HEK293 (cell line): ENCODE measurements at regions not wholly inside any gene's neighbourhood (a gene's known extent, or its start where the extent isn't known, plus 50 kb on each side); places are given as distances from the start of the nearest gene placed in this dataset.

ENCODE experiments used
- HOXA7 ChIP-seq: sonication (generic); formaldehyde crosslinking; IDR thresholded peaks from 2 replicates; pipeline ENCODE4 v1.8.1; 2022; ENCODE audit warnings: missing genetic modification reagents, borderline replicate concordance
- KLF16 ChIP-seq: fragments of 450-650 bp; formaldehyde crosslinking; IDR thresholded peaks from 2 replicates; pipeline ENCODE4 v1.5.1; 2017; ENCODE audit warnings: missing biosample characterization, missing genetic modification characterization
- KLF8 ChIP-seq: fragments of 450-650 bp; formaldehyde crosslinking; IDR thresholded peaks from 2 replicates; pipeline ENCODE4 v1.5.1; 2016; ENCODE audit warnings: missing biosample characterization, missing genetic modification characterization
- SP3 ChIP-seq: fragments of 450-650 bp; formaldehyde crosslinking; IDR thresholded peaks from 2 replicates; pipeline ENCODE4 v1.5.1; 2016; ENCODE audit warnings: missing biosample characterization, missing genetic modification characterization
- YY1 ChIP-seq: fragments of 450-650 bp; formaldehyde crosslinking; IDR thresholded peaks from 2 replicates; pipeline ENCODE4 v1.5.1; 2018; ENCODE audit warnings: missing biosample characterization, missing genetic modification characterization
- ZBTB1 ChIP-seq: fragments of 450-650 bp; formaldehyde crosslinking; IDR thresholded peaks from 2 replicates; pipeline ENCODE4 v1.5.1; 2016; ENCODE audit warnings: missing biosample characterization, missing genetic modification characterization
- ZFP37 ChIP-seq: fragments of 450-650 bp; formaldehyde crosslinking; IDR thresholded peaks from 2 replicates; pipeline ENCODE4 v1.5.1; 2016; ENCODE audit warnings: missing biosample characterization, missing genetic modification characterization
- ZFP69B ChIP-seq: fragments of 450-650 bp; formaldehyde crosslinking; IDR thresholded peaks from 2 replicates; pipeline ENCODE4 v1.5.1; 2016; ENCODE audit warnings: missing biosample characterization, missing genetic modification characterization
- ZNF354C ChIP-seq: fragments of 450-650 bp; formaldehyde crosslinking; IDR thresholded peaks from 2 replicates; pipeline ENCODE4 v1.5.1; 2016; ENCODE audit warnings: missing biosample characterization, missing genetic modification characterization, low read depth, borderline replicate concordance
- ZNF510 ChIP-seq: fragments of 450-650 bp; formaldehyde crosslinking; IDR thresholded peaks from 2 replicates; pipeline ENCODE4 v1.5.1; 2018; ENCODE audit warnings: mild to moderate bottlenecking, missing genetic modification characterization, missing biosample characterization; ENCODE audit not compliant: insufficient replicate concordance
- ZNF530 ChIP-seq: fragments of 450-650 bp; formaldehyde crosslinking; IDR thresholded peaks from 2 replicates; pipeline ENCODE4 v1.5.1; 2016; ENCODE audit warnings: low read depth, missing biosample characterization, missing genetic modification characterization
- ZNF610 ChIP-seq: fragments of 450-650 bp; formaldehyde crosslinking; IDR thresholded peaks from 2 replicates; pipeline ENCODE4 v1.5.1; 2016; ENCODE audit warnings: missing biosample characterization, missing genetic modification characterization, borderline replicate concordance
- ZNF677 ChIP-seq: fragments of 450-650 bp; IDR thresholded peaks from 2 replicates; pipeline ENCODE4 v1.5.0; 2018; ENCODE audit warnings: missing biosample characterization, mild to moderate bottlenecking, missing genetic modification characterization, moderate library complexity
- ZNF701 ChIP-seq: fragments of 450-650 bp; formaldehyde crosslinking; IDR thresholded peaks from 2 replicates; pipeline ENCODE4 v1.5.1; 2016; ENCODE audit warnings: missing biosample characterization, missing genetic modification characterization
- TF ChIP-seq, protein P1 (sequence below): fragments of 450-650 bp; formaldehyde crosslinking; conservative IDR thresholded peaks from 2 replicates; pipeline ENCODE4 v1.5.1; 2016; ENCODE audit warnings: low read depth, missing biosample characterization, missing genetic modification characterization
- TF ChIP-seq, protein P2 (sequence below): fragments of 450-650 bp; formaldehyde crosslinking; IDR thresholded peaks from 2 replicates; pipeline ENCODE4 v1.5.1; 2017; ENCODE audit warnings: missing biosample characterization, missing genetic modification characterization
- TF ChIP-seq, protein P3 (sequence below): fragments of 450-650 bp; formaldehyde crosslinking; IDR thresholded peaks from 2 replicates; pipeline ENCODE4 v1.5.1; 2016; ENCODE audit warnings: missing biosample characterization, missing genetic modification characterization
- TF ChIP-seq, protein P4 (sequence below): fragments of 450-650 bp; formaldehyde crosslinking; IDR thresholded peaks from 2 replicates; pipeline ENCODE4 v1.5.1; 2016; ENCODE audit warnings: missing biosample characterization, missing genetic modification characterization
- TF ChIP-seq, protein P5 (sequence below): fragments of 450-650 bp; formaldehyde crosslinking; IDR thresholded peaks from 2 replicates; pipeline ENCODE4 v1.5.1; 2016; ENCODE audit warnings: missing biosample characterization, missing genetic modification characterization
- TF ChIP-seq, protein P6 (sequence below): fragments of 450-650 bp; formaldehyde crosslinking; IDR thresholded peaks from 2 replicates; pipeline ENCODE4 v1.5.1; 2017; ENCODE audit warnings: missing biosample characterization, missing genetic modification characterization
- TF ChIP-seq, protein P7 (sequence below): fragments of 450-650 bp; formaldehyde crosslinking; IDR thresholded peaks from 2 replicates; pipeline ENCODE4 v1.5.1; 2016; ENCODE audit warnings: missing biosample characterization, missing genetic modification characterization

DNA sequence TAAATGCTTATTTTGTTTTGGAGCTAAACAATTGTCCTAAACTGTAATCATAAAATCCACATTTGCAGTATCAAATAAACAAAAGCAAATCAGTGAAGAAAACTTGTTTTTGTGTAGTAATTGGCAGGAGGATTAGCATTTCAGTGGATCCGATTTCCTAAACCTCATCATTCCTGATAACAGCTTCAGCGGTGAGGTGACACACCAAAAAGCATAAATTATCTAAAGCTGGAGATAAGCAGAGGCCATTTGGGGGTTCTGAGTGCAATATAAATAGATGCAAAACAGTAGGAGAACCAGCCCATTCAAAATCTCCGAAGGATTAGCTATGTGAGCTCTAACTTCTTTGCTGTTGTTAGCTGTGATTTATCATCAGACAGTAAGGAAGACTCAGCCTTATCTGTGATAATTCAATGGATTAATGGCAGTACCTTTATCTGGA lies 235.8 kb downstream of the EPHA7 start (continued):
- TF ChIP-seq, protein P1, sequence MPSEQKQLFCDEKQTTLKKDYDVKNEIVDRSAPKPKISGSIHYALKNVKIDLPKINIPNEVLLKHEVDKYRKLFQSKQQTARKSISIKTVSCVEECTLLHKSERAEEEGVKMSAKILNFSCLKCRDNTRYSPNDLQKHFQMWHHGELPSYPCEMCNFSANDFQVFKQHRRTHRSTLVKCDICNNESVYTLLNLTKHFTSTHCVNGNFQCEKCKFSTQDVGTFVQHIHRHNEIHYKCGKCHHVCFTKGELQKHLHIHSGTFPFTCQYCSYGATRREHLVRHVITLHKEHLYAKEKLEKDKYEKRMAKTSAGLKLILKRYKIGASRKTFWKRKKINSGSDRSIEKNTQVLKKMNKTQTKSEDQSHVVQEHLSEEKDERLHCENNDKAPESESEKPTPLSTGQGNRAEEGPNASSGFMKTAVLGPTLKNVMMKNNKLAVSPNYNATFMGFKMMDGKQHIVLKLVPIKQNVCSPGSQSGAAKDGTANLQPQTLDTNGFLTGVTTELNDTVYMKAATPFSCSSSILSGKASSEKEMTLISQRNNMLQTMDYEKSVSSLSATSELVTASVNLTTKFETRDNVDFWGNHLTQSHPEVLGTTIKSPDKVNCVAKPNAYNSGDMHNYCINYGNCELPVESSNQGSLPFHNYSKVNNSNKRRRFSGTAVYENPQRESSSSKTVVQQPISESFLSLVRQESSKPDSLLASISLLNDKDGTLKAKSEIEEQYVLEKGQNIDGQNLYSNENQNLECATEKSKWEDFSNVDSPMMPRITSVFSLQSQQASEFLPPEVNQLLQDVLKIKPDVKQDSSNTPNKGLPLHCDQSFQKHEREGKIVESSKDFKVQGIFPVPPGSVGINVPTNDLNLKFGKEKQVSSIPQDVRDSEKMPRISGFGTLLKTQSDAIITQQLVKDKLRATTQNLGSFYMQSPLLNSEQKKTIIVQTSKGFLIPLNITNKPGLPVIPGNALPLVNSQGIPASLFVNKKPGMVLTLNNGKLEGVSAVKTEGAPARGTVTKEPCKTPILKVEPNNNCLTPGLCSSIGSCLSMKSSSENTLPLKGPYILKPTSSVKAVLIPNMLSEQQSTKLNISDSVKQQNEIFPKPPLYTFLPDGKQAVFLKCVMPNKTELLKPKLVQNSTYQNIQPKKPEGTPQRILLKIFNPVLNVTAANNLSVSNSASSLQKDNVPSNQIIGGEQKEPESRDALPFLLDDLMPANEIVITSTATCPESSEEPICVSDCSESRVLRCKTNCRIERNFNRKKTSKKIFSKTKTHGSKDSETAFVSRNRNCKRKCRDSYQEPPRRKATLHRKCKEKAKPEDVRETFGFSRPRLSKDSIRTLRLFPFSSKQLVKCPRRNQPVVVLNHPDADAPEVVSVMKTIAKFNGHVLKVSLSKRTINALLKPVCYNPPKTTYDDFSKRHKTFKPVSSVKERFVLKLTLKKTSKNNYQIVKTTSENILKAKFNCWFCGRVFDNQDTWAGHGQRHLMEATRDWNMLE (tag by site-specific recombination), result no peak
- peak; percentile 33; the same call in 1 of the 2 replicates for TF ChIP-seq SP3 (tag by site-specific recombination)
- TF ChIP-seq, protein P2, sequence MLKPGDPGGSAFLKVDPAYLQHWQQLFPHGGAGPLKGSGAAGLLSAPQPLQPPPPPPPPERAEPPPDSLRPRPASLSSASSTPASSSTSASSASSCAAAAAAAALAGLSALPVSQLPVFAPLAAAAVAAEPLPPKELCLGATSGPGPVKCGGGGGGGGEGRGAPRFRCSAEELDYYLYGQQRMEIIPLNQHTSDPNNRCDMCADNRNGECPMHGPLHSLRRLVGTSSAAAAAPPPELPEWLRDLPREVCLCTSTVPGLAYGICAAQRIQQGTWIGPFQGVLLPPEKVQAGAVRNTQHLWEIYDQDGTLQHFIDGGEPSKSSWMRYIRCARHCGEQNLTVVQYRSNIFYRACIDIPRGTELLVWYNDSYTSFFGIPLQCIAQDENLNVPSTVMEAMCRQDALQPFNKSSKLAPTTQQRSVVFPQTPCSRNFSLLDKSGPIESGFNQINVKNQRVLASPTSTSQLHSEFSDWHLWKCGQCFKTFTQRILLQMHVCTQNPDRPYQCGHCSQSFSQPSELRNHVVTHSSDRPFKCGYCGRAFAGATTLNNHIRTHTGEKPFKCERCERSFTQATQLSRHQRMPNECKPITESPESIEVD, result peak; percentile 95
- no peak for TF ChIP-seq ZNF510 (tag by site-specific recombination)
- TF ChIP-seq, protein P3, sequence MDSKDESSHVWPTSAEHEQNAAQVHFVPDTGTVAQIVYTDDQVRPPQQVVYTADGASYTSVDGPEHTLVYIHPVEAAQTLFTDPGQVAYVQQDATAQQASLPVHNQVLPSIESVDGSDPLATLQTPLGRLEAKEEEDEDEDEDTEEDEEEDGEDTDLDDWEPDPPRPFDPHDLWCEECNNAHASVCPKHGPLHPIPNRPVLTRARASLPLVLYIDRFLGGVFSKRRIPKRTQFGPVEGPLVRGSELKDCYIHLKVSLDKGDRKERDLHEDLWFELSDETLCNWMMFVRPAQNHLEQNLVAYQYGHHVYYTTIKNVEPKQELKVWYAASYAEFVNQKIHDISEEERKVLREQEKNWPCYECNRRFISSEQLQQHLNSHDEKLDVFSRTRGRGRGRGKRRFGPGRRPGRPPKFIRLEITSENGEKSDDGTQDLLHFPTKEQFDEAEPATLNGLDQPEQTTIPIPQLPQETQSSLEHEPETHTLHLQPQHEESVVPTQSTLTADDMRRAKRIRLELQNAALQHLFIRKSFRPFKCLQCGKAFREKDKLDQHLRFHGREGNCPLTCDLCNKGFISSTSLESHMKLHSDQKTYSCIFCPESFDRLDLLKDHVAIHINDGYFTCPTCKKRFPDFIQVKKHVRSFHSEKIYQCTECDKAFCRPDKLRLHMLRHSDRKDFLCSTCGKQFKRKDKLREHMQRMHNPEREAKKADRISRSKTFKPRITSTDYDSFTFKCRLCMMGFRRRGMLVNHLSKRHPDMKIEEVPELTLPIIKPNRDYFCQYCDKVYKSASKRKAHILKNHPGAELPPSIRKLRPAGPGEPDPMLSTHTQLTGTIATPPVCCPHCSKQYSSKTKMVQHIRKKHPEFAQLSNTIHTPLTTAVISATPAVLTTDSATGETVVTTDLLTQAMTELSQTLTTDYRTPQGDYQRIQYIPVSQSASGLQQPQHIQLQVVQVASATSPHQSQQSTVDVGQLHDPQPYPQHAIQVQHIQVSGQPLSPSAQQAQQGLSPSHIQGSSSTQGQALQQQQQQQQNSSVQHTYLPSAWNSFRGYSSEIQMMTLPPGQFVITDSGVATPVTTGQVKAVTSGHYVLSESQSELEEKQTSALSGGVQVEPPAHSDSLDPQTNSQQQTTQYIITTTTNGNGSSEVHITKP, result peak; percentile 26; the same call in 1 of the 2 replicates
- peak; percentile 72 for TF ChIP-seq KLF8
- no peak for TF ChIP-seq YY1
- TF ChIP-seq ZBTB1, result no peak
- TF ChIP-seq, protein P4, sequence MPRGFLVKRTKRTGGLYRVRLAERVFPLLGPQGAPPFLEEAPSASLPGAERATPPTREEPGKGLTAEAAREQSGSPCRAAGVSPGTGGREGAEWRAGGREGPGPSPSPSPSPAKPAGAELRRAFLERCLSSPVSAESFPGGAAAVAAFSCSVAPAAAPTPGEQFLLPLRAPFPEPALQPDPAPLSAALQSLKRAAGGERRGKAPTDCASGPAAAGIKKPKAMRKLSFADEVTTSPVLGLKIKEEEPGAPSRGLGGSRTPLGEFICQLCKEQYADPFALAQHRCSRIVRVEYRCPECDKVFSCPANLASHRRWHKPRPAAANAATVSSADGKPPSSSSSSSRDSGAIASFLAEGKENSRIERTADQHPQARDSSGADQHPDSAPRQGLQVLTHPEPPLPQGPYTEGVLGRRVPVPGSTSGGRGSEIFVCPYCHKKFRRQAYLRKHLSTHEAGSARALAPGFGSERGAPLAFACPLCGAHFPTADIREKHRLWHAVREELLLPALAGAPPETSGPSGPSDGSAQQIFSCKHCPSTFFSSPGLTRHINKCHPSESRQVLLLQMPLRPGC (tag by site-specific recombination), result peak; percentile 80
- no peak for TF ChIP-seq ZNF677 (tag by site-specific recombination)
- TF ChIP-seq, protein P5, sequence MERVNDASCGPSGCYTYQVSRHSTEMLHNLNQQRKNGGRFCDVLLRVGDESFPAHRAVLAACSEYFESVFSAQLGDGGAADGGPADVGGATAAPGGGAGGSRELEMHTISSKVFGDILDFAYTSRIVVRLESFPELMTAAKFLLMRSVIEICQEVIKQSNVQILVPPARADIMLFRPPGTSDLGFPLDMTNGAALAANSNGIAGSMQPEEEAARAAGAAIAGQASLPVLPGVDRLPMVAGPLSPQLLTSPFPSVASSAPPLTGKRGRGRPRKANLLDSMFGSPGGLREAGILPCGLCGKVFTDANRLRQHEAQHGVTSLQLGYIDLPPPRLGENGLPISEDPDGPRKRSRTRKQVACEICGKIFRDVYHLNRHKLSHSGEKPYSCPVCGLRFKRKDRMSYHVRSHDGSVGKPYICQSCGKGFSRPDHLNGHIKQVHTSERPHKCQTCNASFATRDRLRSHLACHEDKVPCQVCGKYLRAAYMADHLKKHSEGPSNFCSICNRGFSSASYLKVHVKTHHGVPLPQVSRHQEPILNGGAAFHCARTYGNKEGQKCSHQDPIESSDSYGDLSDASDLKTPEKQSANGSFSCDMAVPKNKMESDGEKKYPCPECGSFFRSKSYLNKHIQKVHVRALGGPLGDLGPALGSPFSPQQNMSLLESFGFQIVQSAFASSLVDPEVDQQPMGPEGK (tag by site-specific recombination), result no peak; the same call in 1 of the 2 replicates
- TF ChIP-seq, protein P6, sequence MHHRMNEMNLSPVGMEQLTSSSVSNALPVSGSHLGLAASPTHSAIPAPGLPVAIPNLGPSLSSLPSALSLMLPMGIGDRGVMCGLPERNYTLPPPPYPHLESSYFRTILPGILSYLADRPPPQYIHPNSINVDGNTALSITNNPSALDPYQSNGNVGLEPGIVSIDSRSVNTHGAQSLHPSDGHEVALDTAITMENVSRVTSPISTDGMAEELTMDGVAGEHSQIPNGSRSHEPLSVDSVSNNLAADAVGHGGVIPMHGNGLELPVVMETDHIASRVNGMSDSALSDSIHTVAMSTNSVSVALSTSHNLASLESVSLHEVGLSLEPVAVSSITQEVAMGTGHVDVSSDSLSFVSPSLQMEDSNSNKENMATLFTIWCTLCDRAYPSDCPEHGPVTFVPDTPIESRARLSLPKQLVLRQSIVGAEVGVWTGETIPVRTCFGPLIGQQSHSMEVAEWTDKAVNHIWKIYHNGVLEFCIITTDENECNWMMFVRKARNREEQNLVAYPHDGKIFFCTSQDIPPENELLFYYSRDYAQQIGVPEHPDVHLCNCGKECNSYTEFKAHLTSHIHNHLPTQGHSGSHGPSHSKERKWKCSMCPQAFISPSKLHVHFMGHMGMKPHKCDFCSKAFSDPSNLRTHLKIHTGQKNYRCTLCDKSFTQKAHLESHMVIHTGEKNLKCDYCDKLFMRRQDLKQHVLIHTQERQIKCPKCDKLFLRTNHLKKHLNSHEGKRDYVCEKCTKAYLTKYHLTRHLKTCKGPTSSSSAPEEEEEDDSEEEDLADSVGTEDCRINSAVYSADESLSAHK (tag by site-specific recombination), result peak; percentile 51
- TF ChIP-seq KLF16, result no peak
- TF ChIP-seq ZNF610 (tag by site-specific recombination), result no peak
- TF ChIP-seq, protein P7, sequence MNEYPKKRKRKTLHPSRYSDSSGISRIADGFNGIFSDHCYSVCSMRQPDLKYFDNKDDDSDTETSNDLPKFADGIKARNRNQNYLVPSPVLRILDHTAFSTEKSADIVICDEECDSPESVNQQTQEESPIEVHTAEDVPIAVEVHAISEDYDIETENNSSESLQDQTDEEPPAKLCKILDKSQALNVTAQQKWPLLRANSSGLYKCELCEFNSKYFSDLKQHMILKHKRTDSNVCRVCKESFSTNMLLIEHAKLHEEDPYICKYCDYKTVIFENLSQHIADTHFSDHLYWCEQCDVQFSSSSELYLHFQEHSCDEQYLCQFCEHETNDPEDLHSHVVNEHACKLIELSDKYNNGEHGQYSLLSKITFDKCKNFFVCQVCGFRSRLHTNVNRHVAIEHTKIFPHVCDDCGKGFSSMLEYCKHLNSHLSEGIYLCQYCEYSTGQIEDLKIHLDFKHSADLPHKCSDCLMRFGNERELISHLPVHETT (tag by site-specific recombination), result 0 out of 2 replicates have a peak, but pooled peaks have one; percentile 41
- TF ChIP-seq ZNF530 (tag by site-specific recombination), result no peak
- peak; percentile 25 for TF ChIP-seq ZFP69B (tag by site-specific recombination)
- no peak for TF ChIP-seq HOXA7
- TF ChIP-seq ZNF354C (tag by site-specific recombination), result no peak
- no peak for TF ChIP-seq ZFP37 (tag by site-specific recombination)
- TF ChIP-seq ZNF701 (tag by site-specific recombination), result no peak
